ENCODE measurements at regions not wholly inside any gene's neighbourhood (a gene's known extent, or its start where the extent isn't known, plus 50 kb on each side); places are given as distances from the start of the nearest gene placed in this dataset.
"Not testable (repeated sequence)": the region's sequence is repeated elsewhere in the genome, so short reads cannot be mapped to it uniquely, and the experiment has no call there.

DNA sequence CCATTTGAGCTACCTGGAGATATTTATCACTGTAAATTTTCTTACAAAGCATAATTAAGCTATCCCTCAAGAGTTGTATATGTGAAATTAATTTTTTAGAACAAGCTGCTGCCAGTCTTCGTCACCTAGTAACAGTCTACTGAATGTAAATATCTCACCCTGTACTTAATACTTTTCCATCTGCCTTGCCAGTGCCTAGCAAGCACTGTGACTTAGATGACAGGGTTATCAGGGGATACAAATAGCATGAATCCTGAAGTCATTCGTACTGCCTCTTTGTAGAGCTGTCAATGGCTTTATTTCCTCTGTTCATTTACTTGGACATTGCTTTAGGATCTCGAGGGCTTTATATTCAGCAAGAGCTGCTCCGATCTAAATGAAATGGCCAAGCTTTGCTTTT is 763.6 kb downstream of the ADCYAP1 start:
- DNase-seq (ENCODE audit: low spot score) = no peak
- Histone ChIP-seq H2AK5ac (ENCODE audit: low read depth, low read length) (no peak overlapping the region), H3K4ac (ENCODE audit: low read length) (no peak overlapping the region), H3K27ac (replicated peaks; ENCODE audit: low read length) (no peak overlapping the region), H2BK15ac (ENCODE audit: low read length) (no peak overlapping the region), H4K8ac (ENCODE audit: low read depth, low read length) (no peak overlapping the region), H3K14ac (ENCODE audit: low read length) (no peak overlapping the region), H3K9me3 (replicated peaks in 1 of 2; ENCODE audit: control insufficient read depth in 2 of 2, insufficient read depth in 1 of 2, low read depth in 1 of 2, low read length in 2 of 2) (no peaks in the 10 kb centered on the region), H3K4me2 (ENCODE audit: insufficient read depth, low read length, poor library complexity, severe bottlenecking) (no peak overlapping the region), H3K36me3 (replicated peaks in 1 of 2; ENCODE audit: control insufficient read depth in 2 of 2, insufficient read depth in 2 of 2, low read length in 2 of 2) (no peaks in the 10 kb centered on the region), H4K91ac (ENCODE audit: low read depth, low read length, poor library complexity) (no peak overlapping the region), H3K79me1 (ENCODE audit: low read depth, low read length) (no peaks in the 10 kb centered on the region), H2BK5ac (ENCODE audit: low read length) (no peak overlapping the region), H3K18ac (ENCODE audit: low read length) (no peak overlapping the region), H2AFZ (ENCODE audit: low read length) (no peak overlapping the region), H3K4me1 (ENCODE audit: control insufficient read depth in 2 of 2, insufficient read depth in 1 of 2, low read depth in 1 of 2, low read length in 2 of 2) (no peaks in the 10 kb centered on the region), H2BK120ac (ENCODE audit: low read depth, low read length) (no peak overlapping the region), H3K23ac (ENCODE audit: low read depth, low read length, poor library complexity) (no peak overlapping the region), H3K4me3 (ENCODE audit: low read length in 2 of 2) (no peak overlapping the region), H2BK12ac (ENCODE audit: low read length) (no peak overlapping the region), H3K9ac (ENCODE audit: low read depth, low read length, poor library complexity) (no peak overlapping the region), H3K27me3 (ENCODE audit: control insufficient read depth in 3 of 3, insufficient read depth in 3 of 3, low read depth in 1 of 3, low read length in 3 of 3) (no peaks in the 10 kb centered on the region)
- no CpG with 5 or more reads among the region's 4 CpGs for WGBS, 2 donors (ENCODE audit: extremely low coverage in 2 of 2, insufficient read length in 2 of 2, insufficient replicate concordance in 1 of 2)

DNA sequence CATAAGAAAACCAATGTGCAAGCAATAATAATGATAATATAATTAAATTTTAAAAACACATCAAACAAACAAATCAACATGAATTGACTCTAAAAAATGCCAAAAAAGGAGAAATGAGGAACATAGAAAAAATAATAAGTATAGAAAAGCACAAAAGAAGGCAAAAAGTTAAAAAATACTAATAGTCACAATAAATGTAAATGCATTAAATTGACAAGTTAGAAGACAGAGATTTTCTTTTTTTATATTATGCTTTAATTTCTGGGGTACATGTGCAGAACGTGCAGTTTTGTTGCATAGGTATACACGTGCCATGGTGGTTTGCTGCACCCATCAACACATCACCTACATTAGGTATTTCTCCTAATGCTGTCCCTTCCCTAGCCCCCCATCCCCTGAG is 767.0 kb downstream of the ADCYAP1 start:
- H3K9ac ChIP-seq (ENCODE audit: low read depth, low read length, poor library complexity); H2BK120ac ChIP-seq (ENCODE audit: low read depth, low read length); H3K14ac ChIP-seq (ENCODE audit: low read length); H4K8ac ChIP-seq (ENCODE audit: low read depth, low read length); H2AFZ ChIP-seq (ENCODE audit: low read length); H3K23ac ChIP-seq (ENCODE audit: low read depth, low read length, poor library complexity); H3K36me3 ChIP-seq (replicated peaks in 1 of 2; ENCODE audit: control insufficient read depth in 2 of 2, insufficient read depth in 2 of 2, low read length in 2 of 2); H2BK12ac ChIP-seq (ENCODE audit: low read length); H3K27ac ChIP-seq (replicated peaks; ENCODE audit: low read length); H2AK5ac ChIP-seq (ENCODE audit: low read depth, low read length); H3K4me1 ChIP-seq (ENCODE audit: control insufficient read depth in 2 of 2, insufficient read depth in 1 of 2, low read depth in 1 of 2, low read length in 2 of 2); H3K27me3 ChIP-seq (ENCODE audit: control insufficient read depth in 3 of 3, insufficient read depth in 3 of 3, low read depth in 1 of 3, low read length in 3 of 3); H3K79me1 ChIP-seq (ENCODE audit: low read depth, low read length); DNase-seq (ENCODE audit: low spot score); H3K4ac ChIP-seq (ENCODE audit: low read length); H4K91ac ChIP-seq (ENCODE audit: low read depth, low read length, poor library complexity); H3K9me3 ChIP-seq (replicated peaks in 1 of 2; ENCODE audit: control insufficient read depth in 2 of 2, insufficient read depth in 1 of 2, low read depth in 1 of 2, low read length in 2 of 2); H2BK5ac ChIP-seq (ENCODE audit: low read length); H3K18ac ChIP-seq (ENCODE audit: low read length); H3K4me2 ChIP-seq (ENCODE audit: insufficient read depth, low read length, poor library complexity, severe bottlenecking); H2BK15ac ChIP-seq (ENCODE audit: low read length); H3K4me3 ChIP-seq (ENCODE audit: low read length in 2 of 2): not testable (repeated sequence)
- WGBS, 2 donors (ENCODE audit: extremely low coverage in 2 of 2, insufficient read length in 2 of 2, insufficient replicate concordance in 1 of 2) = no CpG with 5 or more reads among the region's 2 CpGs

DNA sequence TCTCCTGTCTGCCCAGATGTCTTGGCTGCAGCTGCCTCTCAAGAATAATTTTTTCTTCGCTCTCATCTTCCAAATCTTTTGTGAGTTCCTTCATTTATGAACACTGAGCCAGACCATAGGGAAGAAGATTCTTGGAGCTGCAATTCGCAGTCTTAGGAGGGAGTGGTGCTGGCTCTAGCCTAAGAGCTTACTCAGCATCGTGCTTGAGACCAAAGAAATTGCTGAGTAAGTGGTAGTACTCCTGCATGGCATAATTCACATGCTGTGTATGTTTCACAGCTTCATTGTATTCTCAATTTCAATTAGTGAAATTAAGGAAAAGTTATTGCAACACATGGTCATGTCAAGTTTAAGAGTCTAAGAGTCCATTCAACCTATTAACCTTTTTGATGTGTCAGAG is 771.7 kb downstream of the ADCYAP1 start:
- H3K27me3 ChIP-seq (ENCODE audit: control insufficient read depth in 3 of 3, insufficient read depth in 3 of 3, low read depth in 1 of 3, low read length in 3 of 3) = no peaks in the 10 kb centered on the region

DNA sequence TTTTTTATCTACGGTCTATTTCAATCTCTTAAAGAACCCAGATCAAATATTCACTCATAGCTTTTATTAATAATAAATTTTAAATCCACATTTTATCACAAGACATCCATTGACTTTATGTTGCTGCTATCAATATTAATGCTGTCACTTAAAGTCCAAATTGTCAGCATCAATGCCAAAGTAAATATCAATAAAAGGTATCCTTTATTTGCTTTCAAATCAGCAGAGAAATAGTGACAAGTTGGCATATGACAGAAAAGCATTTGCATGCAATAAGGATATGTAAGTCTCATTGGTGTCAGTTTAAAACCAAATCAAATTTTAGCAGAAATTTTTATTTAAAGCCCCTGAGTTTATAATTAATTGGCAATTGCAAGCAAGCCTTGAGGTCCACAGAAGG is 775.4 kb downstream of the ADCYAP1 start:
- Histone ChIP-seq H3K4me1 (ENCODE audit: control insufficient read depth in 2 of 2, insufficient read depth in 1 of 2, low read depth in 1 of 2, low read length in 2 of 2) (no peaks in the 10 kb centered on the region), H4K8ac (ENCODE audit: low read depth, low read length) (no peak overlapping the region), H3K27me3 (ENCODE audit: control insufficient read depth in 3 of 3, insufficient read depth in 3 of 3, low read depth in 1 of 3, low read length in 3 of 3) (no peaks in the 10 kb centered on the region), H3K27ac (replicated peaks; ENCODE audit: low read length) (no peak overlapping the region), H3K4ac (ENCODE audit: low read length) (no peak overlapping the region), H3K23ac (ENCODE audit: low read depth, low read length, poor library complexity) (no peak overlapping the region), H2BK12ac (ENCODE audit: low read length) (no peak overlapping the region), H3K4me3 (ENCODE audit: low read length in 2 of 2) (no peak overlapping the region), H3K36me3 (replicated peaks in 1 of 2; ENCODE audit: control insufficient read depth in 2 of 2, insufficient read depth in 2 of 2, low read length in 2 of 2) (no peaks in the 10 kb centered on the region), H2AK5ac (ENCODE audit: low read depth, low read length) (no peak overlapping the region), H3K4me2 (ENCODE audit: insufficient read depth, low read length, poor library complexity, severe bottlenecking) (no peak overlapping the region), H2BK15ac (ENCODE audit: low read length) (no peak overlapping the region), H4K91ac (ENCODE audit: low read depth, low read length, poor library complexity) (no peak overlapping the region), H3K9me3 (replicated peaks in 1 of 2; ENCODE audit: control insufficient read depth in 2 of 2, insufficient read depth in 1 of 2, low read depth in 1 of 2, low read length in 2 of 2) (no peaks in the 10 kb centered on the region), H2AFZ (ENCODE audit: low read length) (no peak overlapping the region), H2BK120ac (ENCODE audit: low read depth, low read length) (no peak overlapping the region), H3K14ac (ENCODE audit: low read length) (no peak overlapping the region), H3K9ac (ENCODE audit: low read depth, low read length, poor library complexity) (no peak overlapping the region), H2BK5ac (ENCODE audit: low read length) (no peak overlapping the region), H3K18ac (ENCODE audit: low read length) (no peak overlapping the region), H3K79me1 (ENCODE audit: low read depth, low read length) (no peaks in the 10 kb centered on the region)
- WGBS, 2 donors (ENCODE audit: extremely low coverage in 2 of 2, insufficient read length in 2 of 2, insufficient replicate concordance in 1 of 2) = no CpG with 5 or more reads among the region's 1 CpG
- DNase-seq (ENCODE audit: low spot score) = no peak

More for the DNA sequence above, 771.7 kb downstream of the ADCYAP1 start:
- Histone ChIP-seq H4K8ac (ENCODE audit: low read depth, low read length) (no peak overlapping the region), H2AFZ (ENCODE audit: low read length) (no peak overlapping the region), H3K4me1 (ENCODE audit: control insufficient read depth in 2 of 2, insufficient read depth in 1 of 2, low read depth in 1 of 2, low read length in 2 of 2) (no peaks in the 10 kb centered on the region), H3K4ac (ENCODE audit: low read length) (no peak overlapping the region), H3K36me3 (replicated peaks in 1 of 2; ENCODE audit: control insufficient read depth in 2 of 2, insufficient read depth in 2 of 2, low read length in 2 of 2) (no peaks in the 10 kb centered on the region), H3K9ac (ENCODE audit: low read depth, low read length, poor library complexity) (no peak overlapping the region), H3K18ac (ENCODE audit: low read length) (no peak overlapping the region), H3K23ac (ENCODE audit: low read depth, low read length, poor library complexity) (no peak overlapping the region), H2BK15ac (ENCODE audit: low read length) (no peak overlapping the region), H3K4me2 (ENCODE audit: insufficient read depth, low read length, poor library complexity, severe bottlenecking) (no peak overlapping the region), H3K9me3 (replicated peaks in 1 of 2; ENCODE audit: control insufficient read depth in 2 of 2, insufficient read depth in 1 of 2, low read depth in 1 of 2, low read length in 2 of 2) (no peaks in the 10 kb centered on the region), H3K79me1 (ENCODE audit: low read depth, low read length) (no peaks in the 10 kb centered on the region), H2AK5ac (ENCODE audit: low read depth, low read length) (no peak overlapping the region), H3K27ac (replicated peaks; ENCODE audit: low read length) (no peak overlapping the region), H2BK12ac (ENCODE audit: low read length) (no peak overlapping the region), H4K91ac (ENCODE audit: low read depth, low read length, poor library complexity) (no peak overlapping the region), H2BK120ac (ENCODE audit: low read depth, low read length) (no peak overlapping the region), H3K4me3 (ENCODE audit: low read length in 2 of 2) (no peak overlapping the region), H2BK5ac (ENCODE audit: low read length) (no peak overlapping the region), H3K14ac (ENCODE audit: low read length) (no peak overlapping the region)
- DNase-seq (ENCODE audit: low spot score) = no peak
- WGBS, 2 donors (ENCODE audit: extremely low coverage in 2 of 2, insufficient read length in 2 of 2, insufficient replicate concordance in 1 of 2) = no CpG with 5 or more reads among the region's 3 CpGs
